ENCODE measurements at regions not wholly inside any gene's neighbourhood (a gene's known extent, or its start where the extent isn't known, plus 50 kb on each side); places are given as distances from the start of the nearest gene placed in this dataset.

- no peak for TF ChIP-seq CTCF (IDR thresholded peaks at IDR 0.05)
- no peak for TF ChIP-seq POLR2A (IDR thresholded peaks at IDR 0.05)
These were observed 138.4 kb upstream of the HNRNPA3 start for GRCh38 chr2:177074099-177074710.
